ENCODE measurements at regions not wholly inside any gene's neighbourhood (a gene's known extent, or its start where the extent isn't known, plus 50 kb on each side); places are given as distances from the start of the nearest gene placed in this dataset.

DNA sequence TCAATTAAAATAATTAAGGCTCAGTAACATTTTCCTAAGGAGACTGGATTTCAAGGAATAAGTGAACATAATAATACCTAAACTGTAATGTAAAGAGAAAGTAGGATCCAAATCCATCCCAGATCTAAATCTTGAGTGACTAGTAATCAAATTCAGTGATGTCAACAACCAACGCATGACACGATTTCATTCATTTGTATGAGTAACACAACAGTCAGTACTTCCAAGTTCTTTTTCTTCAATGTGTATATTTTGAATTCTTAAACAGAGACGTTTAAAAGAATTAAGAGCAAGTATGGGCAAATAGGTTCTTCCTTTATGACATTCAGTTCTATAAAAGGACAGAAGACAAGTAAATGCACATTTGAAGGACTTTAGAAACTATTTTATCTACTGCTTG lies 104.3 kb upstream of the CNTN1 start:
- no peak for DNase-seq (ENCODE audit: low spot score)
- H3K36me3 ChIP-seq (ENCODE audit: control insufficient read depth in 4 of 4, insufficient read depth in 3 of 4, low read depth in 1 of 4, low read length in 3 of 4) = no peaks in the 10 kb centered on the region
- no peak overlapping the region for H3K27ac ChIP-seq (ENCODE audit: low read depth in 1 of 2, low read length in 2 of 2)
- H3K9ac ChIP-seq (ENCODE audit: low read depth in 1 of 2, low read length in 2 of 2) = no peak overlapping the region
- 75% methylated on average over 3 of the region's 3 CpGs for WGBS
- no peaks in the 10 kb centered on the region for H3K27me3 ChIP-seq (ENCODE audit: control insufficient read depth in 4 of 4, insufficient read depth in 4 of 4, low read length in 3 of 4)
- no peak overlapping the region for H3K4me3 ChIP-seq (ENCODE audit: low read depth in 1 of 3, low read length in 3 of 3)
- H3K4me1 ChIP-seq (ENCODE audit: control insufficient read depth in 4 of 4, insufficient read depth in 4 of 4, low read length in 3 of 4) = no peaks in the 10 kb centered on the region
- TF ChIP-seq NR2F2 (IDR thresholded peaks at IDR 0.05) = no peak
- TF ChIP-seq GABPA (IDR thresholded peaks at IDR 0.05 in 1 of 2, conservative IDR thresholded peaks at IDR 0.05 in 1 of 2) = no peak
- no peak for TF ChIP-seq YY1 (IDR thresholded peaks at IDR 0.05)
- H3K9me3 ChIP-seq (ENCODE audit: control insufficient read depth in 4 of 4, low read length in 3 of 4) = peaks cover 0 to 6% (median 1%) of the 10 kb centered on the region in 4 donors

DNA sequence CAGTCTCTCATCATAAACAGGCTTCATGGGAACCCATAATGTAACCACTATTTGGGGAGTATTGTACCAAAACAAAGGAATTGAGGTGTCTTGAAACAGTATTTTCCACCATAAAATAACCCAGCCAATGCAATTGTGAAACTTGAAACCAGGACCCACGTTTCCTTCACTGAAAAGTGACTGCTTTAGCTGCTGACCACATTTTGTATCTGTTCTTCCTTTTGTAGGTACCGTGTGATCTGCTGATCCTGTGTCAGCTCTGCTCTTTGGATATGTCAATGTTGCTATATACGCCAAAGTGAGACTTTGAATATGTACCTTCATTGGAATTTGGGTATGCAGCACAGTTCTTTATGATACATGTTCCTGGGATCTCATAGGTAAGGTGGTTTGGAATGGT lies 95.1 kb upstream of the CNTN1 start:
- TF ChIP-seq, protein P1, sequence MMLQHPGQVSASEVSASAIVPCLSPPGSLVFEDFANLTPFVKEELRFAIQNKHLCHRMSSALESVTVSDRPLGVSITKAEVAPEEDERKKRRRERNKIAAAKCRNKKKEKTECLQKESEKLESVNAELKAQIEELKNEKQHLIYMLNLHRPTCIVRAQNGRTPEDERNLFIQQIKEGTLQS (IDR thresholded peaks at IDR 0.05) = no peak
- no peak for TF ChIP-seq FOXA2 (IDR thresholded peaks at IDR 0.05)
- no peak for TF ChIP-seq RAD21 (IDR thresholded peaks at IDR 0.05)
- TF ChIP-seq RXRA (IDR thresholded peaks at IDR 0.05) = no peak
- no peak for TF ChIP-seq SP1 (IDR thresholded peaks at IDR 0.05)
- TF ChIP-seq HNF4A (conservative IDR thresholded peaks at IDR 0.05) = no peak
- no peak for TF ChIP-seq GABPA (IDR thresholded peaks at IDR 0.05 in 1 of 2, conservative IDR thresholded peaks at IDR 0.05 in 1 of 2)
- no peak for TF ChIP-seq JUND (IDR thresholded peaks at IDR 0.05)
- TF ChIP-seq, protein P2, sequence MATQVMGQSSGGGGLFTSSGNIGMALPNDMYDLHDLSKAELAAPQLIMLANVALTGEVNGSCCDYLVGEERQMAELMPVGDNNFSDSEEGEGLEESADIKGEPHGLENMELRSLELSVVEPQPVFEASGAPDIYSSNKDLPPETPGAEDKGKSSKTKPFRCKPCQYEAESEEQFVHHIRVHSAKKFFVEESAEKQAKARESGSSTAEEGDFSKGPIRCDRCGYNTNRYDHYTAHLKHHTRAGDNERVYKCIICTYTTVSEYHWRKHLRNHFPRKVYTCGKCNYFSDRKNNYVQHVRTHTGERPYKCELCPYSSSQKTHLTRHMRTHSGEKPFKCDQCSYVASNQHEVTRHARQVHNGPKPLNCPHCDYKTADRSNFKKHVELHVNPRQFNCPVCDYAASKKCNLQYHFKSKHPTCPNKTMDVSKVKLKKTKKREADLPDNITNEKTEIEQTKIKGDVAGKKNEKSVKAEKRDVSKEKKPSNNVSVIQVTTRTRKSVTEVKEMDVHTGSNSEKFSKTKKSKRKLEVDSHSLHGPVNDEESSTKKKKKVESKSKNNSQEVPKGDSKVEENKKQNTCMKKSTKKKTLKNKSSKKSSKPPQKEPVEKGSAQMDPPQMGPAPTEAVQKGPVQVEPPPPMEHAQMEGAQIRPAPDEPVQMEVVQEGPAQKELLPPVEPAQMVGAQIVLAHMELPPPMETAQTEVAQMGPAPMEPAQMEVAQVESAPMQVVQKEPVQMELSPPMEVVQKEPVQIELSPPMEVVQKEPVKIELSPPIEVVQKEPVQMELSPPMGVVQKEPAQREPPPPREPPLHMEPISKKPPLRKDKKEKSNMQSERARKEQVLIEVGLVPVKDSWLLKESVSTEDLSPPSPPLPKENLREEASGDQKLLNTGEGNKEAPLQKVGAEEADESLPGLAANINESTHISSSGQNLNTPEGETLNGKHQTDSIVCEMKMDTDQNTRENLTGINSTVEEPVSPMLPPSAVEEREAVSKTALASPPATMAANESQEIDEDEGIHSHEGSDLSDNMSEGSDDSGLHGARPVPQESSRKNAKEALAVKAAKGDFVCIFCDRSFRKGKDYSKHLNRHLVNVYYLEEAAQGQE (IDR thresholded peaks at IDR 0.05) = no peak
- no peak for TF ChIP-seq EGR1 (IDR thresholded peaks at IDR 0.05; ENCODE audit: low read depth in 2 of 2)
- no peak for TF ChIP-seq HNF4G (IDR thresholded peaks at IDR 0.05)
- no peak for DNase-seq (ENCODE audit: low spot score)
- H3K9ac ChIP-seq (ENCODE audit: low read depth in 1 of 2, low read length in 2 of 2) = no peak overlapping the region
- H3K36me3 ChIP-seq (ENCODE audit: control insufficient read depth in 4 of 4, insufficient read depth in 3 of 4, low read depth in 1 of 4, low read length in 3 of 4) = no peaks in the 10 kb centered on the region
- no peak overlapping the region for H3K4me3 ChIP-seq (ENCODE audit: low read depth in 1 of 3, low read length in 3 of 3)
- H3K4me1 ChIP-seq (ENCODE audit: control insufficient read depth in 4 of 4, insufficient read depth in 4 of 4, low read length in 3 of 4) = no peaks in the 10 kb centered on the region
- peaks cover 0 to 4% (median 0%) of the 10 kb centered on the region in 4 donors for H3K27me3 ChIP-seq (ENCODE audit: control insufficient read depth in 4 of 4, insufficient read depth in 4 of 4, low read length in 3 of 4)
- H3K9me3 ChIP-seq (ENCODE audit: control insufficient read depth in 4 of 4, low read length in 3 of 4) = peaks cover 0 to 3% (median 0%) of the 10 kb centered on the region in 4 donors
- WGBS = 55% methylated on average over 3 of the region's 3 CpGs
- H3K27ac ChIP-seq (ENCODE audit: low read depth in 1 of 2, low read length in 2 of 2) = no peak overlapping the region

DNA sequence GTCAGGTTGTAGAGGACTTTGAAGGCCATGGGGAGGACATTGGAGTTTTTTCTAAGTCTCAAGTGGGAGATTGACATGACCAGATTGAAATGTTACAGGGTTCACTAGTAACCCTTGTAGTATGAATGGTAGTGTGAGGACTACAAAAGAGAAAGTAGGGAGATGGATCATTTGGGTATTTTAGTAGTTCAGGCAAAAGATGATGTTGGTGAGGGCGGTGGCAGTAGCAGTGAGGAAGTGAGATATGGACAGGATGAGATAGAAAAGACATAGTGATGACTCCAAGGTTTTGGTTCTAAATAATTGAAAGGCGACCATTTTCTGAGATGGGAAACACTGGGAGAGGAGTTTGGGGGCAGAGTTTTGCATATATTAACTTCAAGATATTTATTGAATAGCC lies 94.2 kb upstream of the CNTN1 start:
- Histone ChIP-seq H3K4me1 (ENCODE audit: control insufficient read depth in 4 of 4, insufficient read depth in 4 of 4, low read length in 3 of 4) (no peaks in the 10 kb centered on the region), H3K27me3 (ENCODE audit: control insufficient read depth in 4 of 4, insufficient read depth in 4 of 4, low read length in 3 of 4) (peaks cover 0 to 4% (median 0%) of the 10 kb centered on the region in 4 donors), H3K36me3 (ENCODE audit: control insufficient read depth in 4 of 4, insufficient read depth in 3 of 4, low read depth in 1 of 4, low read length in 3 of 4) (no peaks in the 10 kb centered on the region), H3K9ac (ENCODE audit: low read depth in 1 of 2, low read length in 2 of 2) (no peak overlapping the region), H3K4me3 (ENCODE audit: low read depth in 1 of 3, low read length in 3 of 3) (no peak overlapping the region), H3K9me3 (ENCODE audit: control insufficient read depth in 4 of 4, low read length in 3 of 4) (peaks cover 0 to 3% (median 0%) of the 10 kb centered on the region in 4 donors), H3K27ac (ENCODE audit: low read depth in 1 of 2, low read length in 2 of 2) (no peak overlapping the region)
- 68% methylated on average over 2 of the region's 2 CpGs for WGBS
- TF ChIP-seq EGR1 (IDR thresholded peaks at IDR 0.05; ENCODE audit: low read depth in 2 of 2) (no peak), FOXA1 (IDR thresholded peaks at IDR 0.05) (no peak), FOXA2 (IDR thresholded peaks at IDR 0.05) (no peak), NR2F2 (IDR thresholded peaks at IDR 0.05) (no peak), RXRA (IDR thresholded peaks at IDR 0.05) (no peak), TAF1 (conservative IDR thresholded peaks at IDR 0.05) (no peak)
- TF ChIP-seq, protein P3, sequence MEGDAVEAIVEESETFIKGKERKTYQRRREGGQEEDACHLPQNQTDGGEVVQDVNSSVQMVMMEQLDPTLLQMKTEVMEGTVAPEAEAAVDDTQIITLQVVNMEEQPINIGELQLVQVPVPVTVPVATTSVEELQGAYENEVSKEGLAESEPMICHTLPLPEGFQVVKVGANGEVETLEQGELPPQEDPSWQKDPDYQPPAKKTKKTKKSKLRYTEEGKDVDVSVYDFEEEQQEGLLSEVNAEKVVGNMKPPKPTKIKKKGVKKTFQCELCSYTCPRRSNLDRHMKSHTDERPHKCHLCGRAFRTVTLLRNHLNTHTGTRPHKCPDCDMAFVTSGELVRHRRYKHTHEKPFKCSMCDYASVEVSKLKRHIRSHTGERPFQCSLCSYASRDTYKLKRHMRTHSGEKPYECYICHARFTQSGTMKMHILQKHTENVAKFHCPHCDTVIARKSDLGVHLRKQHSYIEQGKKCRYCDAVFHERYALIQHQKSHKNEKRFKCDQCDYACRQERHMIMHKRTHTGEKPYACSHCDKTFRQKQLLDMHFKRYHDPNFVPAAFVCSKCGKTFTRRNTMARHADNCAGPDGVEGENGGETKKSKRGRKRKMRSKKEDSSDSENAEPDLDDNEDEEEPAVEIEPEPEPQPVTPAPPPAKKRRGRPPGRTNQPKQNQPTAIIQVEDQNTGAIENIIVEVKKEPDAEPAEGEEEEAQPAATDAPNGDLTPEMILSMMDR (IDR thresholded peaks at IDR 0.05; ENCODE audit: low read depth, low read length, missing input control) = no peak
- TF ChIP-seq, protein P1 (IDR thresholded peaks at IDR 0.05) = no peak
- no peak for DNase-seq (ENCODE audit: low spot score)

Data from liver (tissue), 8 donors.